Activated naive CD4-positive, alpha-beta T cell (primary cell): ENCODE measurements at regions not wholly inside any gene's neighbourhood (a gene's known extent, or its start where the extent isn't known, plus 50 kb on each side); places are given as distances from the start of the nearest gene placed in this dataset.

Experiments used
- DNase-seq, 4 experiments: peaks; one replicate each; lab custom pipeline; 2025; lab: John Stamatoyannopoulos, UW

DNA sequence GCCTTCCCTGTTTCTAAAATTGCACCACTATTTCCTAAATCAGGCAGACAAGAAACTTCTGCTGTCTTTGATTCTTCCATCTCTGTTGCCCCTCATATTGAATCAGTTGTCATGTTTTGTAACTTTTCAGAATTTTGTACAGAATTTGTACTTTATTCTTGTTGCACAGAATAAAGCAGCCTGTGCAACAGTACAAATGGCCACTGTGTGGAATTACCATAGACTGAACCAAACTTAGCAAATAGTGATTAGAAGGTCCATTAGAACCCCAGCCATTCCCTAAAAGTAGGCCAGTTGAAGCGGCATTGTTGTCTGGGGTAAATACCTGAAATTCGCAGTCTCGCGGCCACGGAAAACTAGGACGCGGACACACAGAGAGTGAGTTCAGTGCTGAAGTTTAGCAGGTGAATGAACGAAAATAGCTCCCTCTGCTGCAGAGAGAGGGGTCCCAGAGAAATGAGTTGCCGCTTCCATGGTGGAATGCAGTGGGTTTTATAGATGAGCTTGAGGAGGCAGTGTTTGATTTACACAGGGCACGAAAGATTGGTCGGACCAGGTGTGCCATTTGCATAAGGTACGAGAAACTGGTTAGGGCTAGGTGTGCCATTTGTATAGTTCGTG, 71.8 kb downstream of the C4orf33 start:
- no peak for DNase-seq

DNA sequence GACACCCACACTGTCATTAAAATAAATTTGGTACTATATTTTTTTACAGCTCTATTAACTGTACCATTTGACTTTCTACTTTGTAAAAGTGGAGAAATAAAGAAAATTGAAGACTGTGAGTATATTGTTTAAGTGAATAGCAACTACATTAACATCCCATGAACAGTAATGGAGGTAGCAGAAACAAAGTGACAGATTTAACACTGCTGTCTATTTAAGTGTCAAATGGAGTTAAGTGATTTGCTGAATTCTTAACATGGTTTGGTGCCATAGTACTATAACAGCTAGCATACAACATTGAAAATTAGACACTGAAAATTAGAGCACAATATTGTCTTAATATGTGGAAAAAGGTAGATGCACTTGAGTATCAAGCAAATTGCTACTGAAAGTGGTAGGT, 76.2 kb downstream of the C4orf33 start:
- DNase-seq = no peak

DNA sequence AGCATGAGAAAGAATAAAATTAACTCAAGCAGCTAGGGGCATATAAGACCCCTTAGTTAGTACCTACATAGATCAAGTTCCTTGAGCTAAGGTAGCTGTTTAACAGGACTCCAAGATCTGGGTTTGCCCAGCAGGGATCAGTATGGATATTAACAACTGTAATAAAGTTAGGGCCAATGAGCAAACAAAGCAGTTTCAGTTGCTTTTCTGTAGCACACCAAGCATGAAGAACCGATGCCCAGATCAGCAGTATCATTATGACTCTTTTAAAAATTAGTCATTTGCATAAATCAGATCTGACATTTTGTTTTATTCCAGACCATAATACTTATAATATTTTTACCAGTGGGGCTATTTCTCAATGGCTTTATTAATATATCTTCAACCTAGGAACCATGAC, 80.9 kb downstream of the C4orf33 start:
- no peak for DNase-seq

DNA sequence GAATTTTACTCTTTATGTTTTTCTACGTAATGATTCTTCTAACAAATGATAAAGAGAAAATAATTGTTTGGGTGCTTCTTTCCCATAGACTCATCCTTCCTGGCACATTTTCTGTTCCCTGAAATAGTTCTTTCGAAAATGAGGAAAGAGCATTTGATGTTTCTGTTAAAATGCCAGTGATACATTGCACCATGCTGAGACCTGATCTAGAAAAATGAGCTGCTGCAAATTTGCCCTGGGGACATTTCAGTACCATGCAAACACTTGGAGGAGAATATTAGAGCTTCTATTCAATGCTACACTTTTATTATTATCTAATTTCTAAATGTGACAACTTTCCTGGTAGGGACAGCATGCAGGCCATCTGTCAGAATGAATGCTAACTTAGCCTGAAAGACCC, 83.3 kb downstream of the C4orf33 start:
- DNase-seq = no peak

DNA sequence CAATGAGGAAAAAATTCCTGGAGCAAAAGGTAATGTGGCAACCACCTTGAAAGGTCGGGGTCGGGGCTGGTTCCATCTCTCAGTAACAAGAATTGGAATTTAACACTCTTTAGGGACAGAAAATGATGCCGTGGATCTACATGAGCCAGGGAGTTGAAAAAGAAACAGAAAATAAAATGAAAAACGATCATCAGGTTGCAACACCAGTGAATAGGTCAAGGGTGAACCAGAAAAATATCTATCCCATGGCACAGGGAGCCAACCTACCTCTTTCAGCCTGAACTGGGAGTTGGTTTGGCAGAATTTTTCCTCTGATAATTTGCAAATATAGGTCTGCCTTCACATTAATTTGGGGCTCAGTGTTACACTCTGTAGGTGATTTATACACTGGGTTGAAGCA, 93.7 kb downstream of the C4orf33 start:
- DNase-seq = no peak

DNA sequence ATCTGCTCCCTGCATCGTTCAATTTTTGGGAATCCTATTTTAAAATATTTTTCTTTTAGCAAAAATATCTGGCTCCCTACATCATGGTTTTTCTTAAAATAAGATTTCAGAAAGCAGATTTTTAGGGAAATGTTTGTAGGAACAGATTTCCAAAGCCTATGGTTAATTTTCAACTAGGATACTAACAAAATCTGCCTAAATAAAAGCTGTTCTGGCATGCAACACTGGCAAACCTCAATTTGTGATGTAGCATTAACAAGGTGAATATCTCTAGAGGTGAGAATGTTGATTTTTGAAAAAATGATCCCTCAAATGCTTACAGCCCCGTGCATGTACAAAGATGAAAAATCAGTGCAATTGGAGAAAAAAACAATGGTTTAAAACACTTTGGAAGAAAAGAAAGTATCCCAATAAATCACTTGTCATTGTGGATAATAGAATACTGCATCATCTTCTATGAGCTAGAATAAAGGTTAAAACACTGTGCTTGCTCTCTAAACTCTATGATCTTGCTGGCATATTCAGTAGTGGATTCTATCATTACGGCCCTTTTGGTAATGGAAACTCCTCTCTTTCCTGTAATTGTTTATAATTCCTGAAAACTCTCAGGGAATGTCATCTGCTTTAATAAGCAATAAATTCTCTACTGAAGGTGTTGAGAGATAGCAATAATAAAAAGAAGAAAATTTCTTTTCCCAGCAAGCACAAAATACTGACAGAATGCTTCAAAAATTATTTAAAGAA, 97.6 kb downstream of the C4orf33 start:
- DNase-seq = no peak

DNA sequence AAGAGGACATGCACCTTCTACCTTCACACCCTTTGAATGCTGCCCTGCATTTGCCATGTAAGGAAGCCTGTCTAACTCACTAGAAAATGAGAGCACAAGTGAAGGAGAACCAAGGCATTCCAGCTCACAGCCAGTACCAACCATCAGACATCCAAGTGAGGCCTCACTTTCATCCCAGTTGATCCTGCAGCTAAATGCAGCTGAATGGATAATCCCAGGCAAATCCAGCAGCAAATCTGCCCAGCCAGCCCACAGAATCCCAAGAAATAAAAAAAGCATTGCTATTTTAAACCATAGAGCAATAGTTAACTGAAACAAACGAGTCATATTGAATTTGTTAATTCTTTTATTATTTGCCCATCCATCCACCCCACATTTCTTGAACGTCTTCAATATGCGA, 112.5 kb downstream of the C4orf33 start:
- no peak for DNase-seq

- no peak for DNase-seq
Measured at GRCh38 chr4:129213692-129214091, 117.7 kb downstream of the C4orf33 start.

GRCh38 chr4:129218360-129218759, 122.4 kb downstream of the C4orf33 start:
- DNase-seq = no peak

DNA sequence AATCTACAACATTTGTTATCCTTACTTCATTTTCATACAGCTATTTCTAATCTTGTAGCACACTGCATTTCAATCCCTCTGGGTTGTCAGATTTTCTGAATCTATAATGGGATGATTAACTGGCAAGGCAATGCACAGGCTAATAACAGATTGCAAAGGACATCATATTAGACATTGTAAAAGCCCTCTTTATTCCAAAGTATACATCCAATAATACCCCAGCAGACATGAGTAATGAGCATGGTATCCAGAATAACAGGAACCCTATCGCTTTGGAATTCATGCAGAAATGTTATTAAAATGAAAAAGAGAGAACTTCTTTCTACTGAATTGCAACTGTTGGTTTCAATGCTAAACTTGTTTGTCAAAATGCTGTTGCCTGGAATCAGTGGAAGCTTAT, 122.9 kb downstream of the C4orf33 start:
- DNase-seq = no peak

GRCh38 chr4:129220254-129220653, 124.3 kb downstream of the C4orf33 start:
- no peak for DNase-seq

DNA sequence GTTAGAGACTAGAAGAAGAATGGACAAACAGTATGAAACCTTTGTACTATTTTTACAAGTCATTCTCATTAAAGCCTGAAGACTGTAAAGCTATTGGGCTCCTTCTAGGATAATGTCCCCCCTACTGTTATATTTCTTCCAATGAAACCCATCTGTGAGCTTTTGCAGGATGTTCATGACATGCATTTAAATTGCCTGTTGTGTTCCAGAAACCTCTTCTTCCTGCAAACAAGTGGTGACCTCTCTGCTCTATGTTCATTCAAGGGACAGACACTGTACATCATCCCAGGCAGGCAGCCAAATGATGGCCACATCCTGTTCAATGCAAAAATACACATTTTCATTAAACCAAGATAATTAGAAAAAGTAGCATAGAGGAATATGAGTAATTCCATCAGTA, 128.0 kb downstream of the C4orf33 start:
- DNase-seq = no peak

DNA sequence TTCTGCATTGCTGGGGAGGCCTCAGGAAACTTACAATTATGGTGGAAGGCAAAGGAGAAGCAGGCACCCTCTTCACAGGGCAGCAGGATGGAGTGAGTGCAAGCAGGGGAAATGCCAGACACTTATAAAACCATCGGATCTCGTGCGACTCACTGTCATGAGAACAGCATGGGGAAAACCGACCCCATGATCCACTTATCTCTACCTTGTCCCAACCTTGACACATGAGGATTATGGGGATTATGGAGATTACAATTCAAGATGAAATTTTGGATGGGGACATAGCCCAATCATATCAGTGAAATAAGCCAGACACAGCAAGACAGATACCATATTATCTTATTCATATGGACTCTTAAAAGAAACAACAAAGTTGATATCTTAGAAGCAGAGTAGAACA, 134.9 kb downstream of the C4orf33 start:
- no peak for DNase-seq

- no peak for DNase-seq
Measured at GRCh38 chr4:129231945-129232588, 136.1 kb downstream of the C4orf33 start.

DNA sequence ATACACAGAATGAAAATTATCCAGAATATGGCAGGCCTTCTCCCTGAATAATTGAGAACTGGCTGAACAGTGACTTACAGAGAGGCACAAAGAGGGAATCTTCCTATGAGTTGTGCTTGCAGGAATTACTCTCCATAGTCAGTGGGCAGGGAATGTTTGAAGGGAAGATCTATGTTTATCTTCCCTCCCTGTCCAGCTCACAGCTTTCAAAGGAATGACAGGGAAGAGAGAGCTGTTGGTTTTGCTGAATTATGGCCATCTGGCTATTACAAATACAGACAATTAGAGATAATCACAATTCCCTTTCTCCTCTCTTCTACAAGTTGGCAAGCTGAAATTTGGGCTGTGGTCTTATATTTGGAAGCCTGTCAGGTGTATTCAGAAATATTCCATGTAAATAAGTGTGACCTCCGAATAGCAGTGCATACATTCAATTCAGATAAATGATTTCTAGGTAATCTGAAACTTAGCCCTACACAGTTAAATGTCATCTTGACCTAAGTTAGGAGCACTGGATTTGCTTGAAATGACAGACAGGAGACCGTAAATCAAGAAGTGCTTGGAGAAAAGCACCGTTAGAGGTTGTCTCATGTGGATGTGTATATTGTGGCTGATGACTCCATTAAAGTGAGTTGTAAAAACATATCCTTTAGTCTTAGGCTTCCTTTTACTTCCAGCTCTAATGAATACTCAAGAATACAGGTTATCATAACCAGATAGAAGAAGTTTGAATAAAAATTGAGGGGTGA, 136.8 kb downstream of the C4orf33 start:
- DNase-seq = no peak

- no peak for DNase-seq
Measured at GRCh38 chr4:129233691-129234090, 137.7 kb downstream of the C4orf33 start.

DNA sequence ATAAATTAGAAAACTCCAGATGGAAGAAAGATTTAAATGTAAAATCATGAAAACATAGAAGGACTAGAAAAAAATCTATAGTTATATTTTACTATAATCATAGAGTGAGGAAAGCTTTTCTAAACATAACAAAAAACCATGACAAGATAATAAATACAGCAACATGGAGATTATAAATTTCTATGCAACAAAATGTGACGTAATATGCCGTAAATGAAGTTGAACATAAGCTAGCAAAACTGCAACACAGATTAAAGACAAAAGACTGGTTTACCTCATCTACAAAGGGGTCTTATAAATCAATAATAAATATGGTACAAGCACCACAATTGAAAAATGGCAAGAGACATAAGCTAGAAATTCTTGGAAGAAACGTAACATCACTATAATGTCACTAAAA, 140.4 kb downstream of the C4orf33 start:
- DNase-seq = no peak

GRCh38 chr4:129239088-129239487, 143.1 kb downstream of the C4orf33 start:
- DNase-seq = no peak

GRCh38 chr4:129240816-129241215, 144.9 kb downstream of the C4orf33 start:
- DNase-seq = no peak

GRCh38 chr4:129246145-129246544, 150.2 kb downstream of the C4orf33 start:
- no peak for DNase-seq

GRCh38 chr4:129246910-129247461, 151.0 kb downstream of the C4orf33 start:
- DNase-seq = no peak

DNA sequence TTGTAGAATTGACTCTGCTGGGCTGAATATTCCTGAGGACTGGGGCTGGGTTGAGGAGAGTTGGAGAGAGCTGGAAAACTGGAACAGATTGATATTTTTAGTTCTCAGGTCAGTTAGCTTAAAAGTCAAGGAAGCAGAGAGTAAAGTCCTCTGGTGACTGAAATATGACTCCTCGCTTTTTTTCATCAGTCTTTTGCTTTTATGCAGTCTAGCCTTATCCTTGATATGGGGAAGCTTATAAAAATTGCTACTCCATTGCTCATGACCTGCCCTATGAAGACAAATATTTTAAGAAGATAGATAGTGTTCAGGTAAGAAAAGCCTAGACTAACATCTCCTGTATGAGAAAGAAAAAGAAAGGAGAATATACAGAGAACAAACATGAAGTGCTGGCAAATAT, 152.7 kb downstream of the C4orf33 start:
- no peak for DNase-seq
